SK-N-SH (cell line): ENCODE measurements at regions not wholly inside any gene's neighbourhood (a gene's known extent, or its start where the extent isn't known, plus 50 kb on each side); places are given as distances from the start of the nearest gene placed in this dataset.

Source experiments
- CTCF ChIA-PET: fragments of 300-600, 350-600 bp; formaldehyde crosslinking; extraction: SDS; loops from one replicate; lab custom pipeline; 2021; lab: Yijun Ruan, JAX
- POLR2A ChIA-PET: fragments of 350-600 bp; sonication (Branson Sonifier 250); formaldehyde crosslinking; extraction: SDS; loops from one replicate; lab custom pipeline; 2020; ENCODE audit warnings: antibody characterized with exemption, inconsistent platforms; lab: Yijun Ruan, JAX
- DNase-seq: peaks from one replicate; pipeline ENCODE4 v3.0.0; 2012
- H2AFZ ChIP-seq: fragments of 200-600 bp; sonication (generic); 2 replicates; pipeline ENCODE4 v1.8.1; 2016; ENCODE audit warnings: antibody characterized with exemption, mild to moderate bottlenecking, low read depth
- H3F3A ChIP-seq: fragments of 200-600 bp; sonication (generic); replicated peaks from 2 replicates; pipeline ENCODE3; 2016; ENCODE audit warnings: antibody characterized with exemption, mild to moderate bottlenecking; ENCODE audit not compliant: insufficient read depth
- H3K27ac ChIP-seq, 2 experiments: fragments of 200-500 bp in 1 of 2; fragments of 200-600 bp in 1 of 2; sonication (Bioruptor generic) in 1 of 2; sonication (generic), shearing (Covaris generic) in 1 of 2; 2 replicates each; pipeline versions ENCODE4 v1.5.1 to v1.6.1; 2014 to 2016; ENCODE audit warnings: low read depth in 2 of 2, inconsistent platforms in 1 of 2, low read length in 1 of 2, mild to moderate bottlenecking in 1 of 2, mixed read lengths in 1 of 2
- H3K27me3 ChIP-seq: fragments of 200-600 bp; sonication (generic), shearing (Covaris generic); 2 replicates; pipeline ENCODE4 v1.6.1; 2016; ENCODE audit warnings: mixed run types; ENCODE audit not compliant: insufficient read depth
- H3K36me3 ChIP-seq, 2 experiments: fragments of 200-500 bp in 1 of 2; fragments of 200-600 bp in 1 of 2; sonication (Bioruptor generic) in 1 of 2; sonication (generic) in 1 of 2; replicated peaks in 1 of 2; 2 replicates each; pipeline versions ENCODE3 to v1.5.1; 2014 to 2016; ENCODE audit warnings: low read length in 1 of 2, mild to moderate bottlenecking in 1 of 2; ENCODE audit not compliant: insufficient read depth in 2 of 2, control insufficient read depth in 1 of 2
- H3K4me1 ChIP-seq, 2 experiments: fragments of 200-500 bp in 1 of 2; fragments of 200-600 bp in 1 of 2; sonication (Bioruptor generic) in 1 of 2; sonication (generic), shearing (Covaris generic) in 1 of 2; 2 replicates each; pipeline versions ENCODE4 v1.5.1 to v1.6.1; 2014 to 2016; ENCODE audit warnings: low read depth in 1 of 2, low read length in 1 of 2, mixed run types in 1 of 2; ENCODE audit not compliant: insufficient read depth in 2 of 2, control insufficient read depth in 1 of 2
- H3K4me2 ChIP-seq: fragments of 200-600 bp; sonication (generic), shearing (Covaris generic); 2 replicates; pipeline ENCODE4 v1.6.1; 2017; ENCODE audit warnings: mixed run types
- H3K4me3 ChIP-seq, 2 experiments: fragments of 200-500 bp in 1 of 2; fragments of 200-600 bp in 1 of 2; sonication (Bioruptor generic) in 1 of 2; sonication (generic), shearing (Covaris generic) in 1 of 2; 2 replicates each; pipeline versions ENCODE4 v1.5.1 to v1.8.1; 2014 to 2016; ENCODE audit warnings: low read depth in 2 of 2, inconsistent platforms in 1 of 2, low read length in 1 of 2, mild to moderate bottlenecking in 1 of 2, mixed read lengths in 1 of 2, moderate library complexity in 1 of 2
- H3K79me2 ChIP-seq: fragments of 200-600 bp; sonication (generic); 2 replicates; pipeline ENCODE4 v1.8.1; 2017; ENCODE audit warnings: mild to moderate bottlenecking; ENCODE audit not compliant: insufficient read depth
- H3K9ac ChIP-seq: fragments of 200-600 bp; sonication (generic); 2 replicates; pipeline ENCODE4 v1.6.1; 2017; ENCODE audit warnings: mixed run types
- H3K9me2 ChIP-seq: fragments of 200-600 bp; sonication (generic); 2 replicates; pipeline ENCODE4 v1.6.1; 2017; ENCODE audit warnings: mixed run types
- H3K9me3 ChIP-seq: fragments of 200-600 bp; sonication (generic); 2 replicates; pipeline ENCODE4 v1.6.1; 2017; ENCODE audit warnings: mixed run types, mild to moderate bottlenecking, moderate library complexity
- H4K20me1 ChIP-seq: fragments of 200-600 bp; sonication (generic); 2 replicates; pipeline ENCODE4 v1.6.1; 2017; ENCODE audit warnings: mild to moderate bottlenecking, mixed run types; ENCODE audit not compliant: insufficient read depth
- EZH2phosphoT487 ChIP-seq: fragments of 200-600 bp; sonication (generic); IDR thresholded peaks from 2 replicates; pipeline ENCODE4 v1.6.1; 2017; ENCODE audit warnings: low read depth, mixed run types, mild to moderate bottlenecking, antibody characterized with exemption, moderate library complexity, borderline replicate concordance
- FOSL2 ChIP-seq: IDR thresholded peaks from 2 replicates; pipeline ENCODE4 v1.4.0; 2012; ENCODE audit warnings: low read depth, mild to moderate bottlenecking, moderate library complexity, borderline replicate concordance
- FOXM1 ChIP-seq: IDR thresholded peaks from 2 replicates; pipeline ENCODE4 v1.4.0; 2012; ENCODE audit warnings: low read depth, mild to moderate bottlenecking
- GABPA ChIP-seq: IDR thresholded peaks from 2 replicates; pipeline ENCODE4 v1.4.0; 2012; ENCODE audit warnings: low read depth, mild to moderate bottlenecking
- IRF3 ChIP-seq: fragments of 150-350 bp; IDR thresholded peaks from 2 replicates; pipeline ENCODE4 v1.6.1; 2016; ENCODE audit warnings: mild to moderate bottlenecking, low read depth, low read length
- RCOR1 ChIP-seq: fragments of 150-350 bp; IDR thresholded peaks from 2 replicates; pipeline ENCODE4 v1.6.1; 2017; ENCODE audit warnings: antibody characterized with exemption, low read length
- REST ChIP-seq: IDR thresholded peaks from 2 replicates; pipeline ENCODE4 v1.6.1; 2012; ENCODE audit warnings: mild to moderate bottlenecking, low read depth, low read length, moderate library complexity
- RFX5 ChIP-seq: IDR thresholded peaks from 2 replicates; pipeline ENCODE4 v1.6.1; 2012; ENCODE audit warnings: mild to moderate bottlenecking, improper control_type of control experiment, low read length
- RXRA ChIP-seq: IDR thresholded peaks from 2 replicates; pipeline ENCODE4 v1.4.0; 2012; ENCODE audit warnings: low read depth, mild to moderate bottlenecking, borderline replicate concordance
- TCF12 ChIP-seq: IDR thresholded peaks from 2 replicates; pipeline ENCODE4 v1.4.0; 2012
- WGBS: methylation state at CpG from one replicate; pipeline ENCODE4 v1.1.6; 2017; ENCODE audit warnings: low lambda C conversion rate; 5-methylcytosine and 5-hydroxymethylcytosine counted together
- TF ChIP-seq, protein P1 (sequence below): IDR thresholded peaks from 2 replicates; pipeline ENCODE4; 2012

DNA sequence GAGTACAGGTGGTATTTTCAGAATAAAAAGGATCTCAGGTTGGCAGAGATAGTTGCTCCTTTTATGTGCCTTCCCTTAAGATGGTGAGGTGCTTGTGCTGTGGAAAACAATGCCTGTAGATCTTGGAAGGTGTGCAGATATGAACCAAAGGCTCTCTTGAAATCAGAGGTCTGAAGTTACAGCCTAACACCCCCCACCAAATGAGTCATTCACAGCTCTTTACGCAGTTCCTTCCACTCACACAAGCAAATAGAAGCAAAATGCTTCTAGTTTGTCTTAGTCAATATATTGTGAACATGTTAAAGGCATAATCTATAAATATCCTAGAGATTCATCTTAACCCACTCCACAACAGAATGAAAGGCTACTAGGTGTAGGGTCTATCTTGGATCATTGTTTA, 128.9 kb upstream of the NR5A2 start:
- Histone ChIP-seq H3K36me3 (no peaks in the 10 kb centered on the region), H3K9me2 (no peaks in the 10 kb centered on the region), H3K27ac (no peak overlapping the region), H3K4me2 (no peak overlapping the region), H2AFZ (no peak overlapping the region), H3F3A (no peaks in the 10 kb centered on the region), H3K9ac (no peak overlapping the region), H3K4me1 (no peaks in the 10 kb centered on the region), H3K4me3 (no peak overlapping the region), H3K27me3 (no peaks in the 10 kb centered on the region), H3K9me3 (no peaks in the 10 kb centered on the region), H3K79me2 (no peaks in the 10 kb centered on the region), H4K20me1 (no peaks in the 10 kb centered on the region)
- TF ChIP-seq RXRA (no peak), IRF3 (no peak), EZH2phosphoT487 (no peak), GABPA (no peak), REST (no peak), TCF12 (no peak), RCOR1 (no peak), RFX5 (no peak)
- TF ChIP-seq, protein P1, sequence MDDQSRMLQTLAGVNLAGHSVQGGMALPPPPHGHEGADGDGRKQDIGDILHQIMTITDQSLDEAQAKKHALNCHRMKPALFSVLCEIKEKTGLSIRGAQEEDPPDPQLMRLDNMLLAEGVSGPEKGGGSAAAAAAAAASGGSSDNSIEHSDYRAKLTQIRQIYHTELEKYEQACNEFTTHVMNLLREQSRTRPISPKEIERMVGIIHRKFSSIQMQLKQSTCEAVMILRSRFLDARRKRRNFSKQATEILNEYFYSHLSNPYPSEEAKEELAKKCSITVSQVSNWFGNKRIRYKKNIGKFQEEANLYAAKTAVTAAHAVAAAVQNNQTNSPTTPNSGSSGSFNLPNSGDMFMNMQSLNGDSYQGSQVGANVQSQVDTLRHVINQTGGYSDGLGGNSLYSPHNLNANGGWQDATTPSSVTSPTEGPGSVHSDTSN = no peak
- ChIA-PET POLR2A (no interaction called here), CTCF (interaction anchor here (0.6 kb wide), 1 partner anchor 425 kb away, joined by 3 read pairs; no protein-coding TSS in a partner anchor)
- WGBS = 47% methylated on average over 1 of the region's 1 CpG
- DNase-seq = no peak

- POLR2A ChIA-PET = no interaction called here
- no peak for DNase-seq
- H3F3A ChIP-seq = no peaks in the 10 kb centered on the region
- no peak overlapping the region for H3K4me2 ChIP-seq
- no peaks in the 10 kb centered on the region for H3K9me2 ChIP-seq
- H3K4me3 ChIP-seq = no peak overlapping the region
- no peaks in the 10 kb centered on the region for H3K4me1 ChIP-seq
- no peaks in the 10 kb centered on the region for H3K9me3 ChIP-seq
- no peaks in the 10 kb centered on the region for H3K79me2 ChIP-seq
- no peak overlapping the region for H3K9ac ChIP-seq
- H2AFZ ChIP-seq = no peak overlapping the region
- no peaks in the 10 kb centered on the region for H3K27me3 ChIP-seq
- TF ChIP-seq TCF12 (no peak), FOSL2 (no peak), FOXM1 (no peak)
- TF ChIP-seq, all 33 proteins: peak for 0
- Histone ChIP-seq H3K27ac (no peak overlapping the region), H3K36me3 (no peaks in the 10 kb centered on the region), H4K20me1 (no peaks in the 10 kb centered on the region)
- CTCF ChIA-PET = no interaction called here
Measured at GRCh38 chr1:199901341-199901740, 126.2 kb upstream of the NR5A2 start.
